SK-N-SH treated with all-trans-retinoic acid at 6 μM for 48 hours (cell line): ENCODE measurements at regions not wholly inside any gene's neighbourhood (a gene's known extent, or its start where the extent isn't known, plus 50 kb on each side); places are given as distances from the start of the nearest gene placed in this dataset.
A peak's percentile ranks its signal among the peaks of the same experiment; 100 is the strongest.

Source experiments
- ATAC-seq: fragments of 200-7000 bp; cut with Tn5 transposase; 3 replicates; pipeline ENCODE4 v1.9.1; 2020; ENCODE audit warnings: mild to moderate bottlenecking, moderate library complexity
- ARNTL ChIP-seq: fragments of 450-650 bp; formaldehyde crosslinking; IDR thresholded peaks from 2 replicates; pipeline ENCODE4 v1.5.0; 2020; ENCODE audit warnings: low read depth, mild to moderate bottlenecking, moderate library complexity, borderline replicate concordance
- BACH2 ChIP-seq: fragments of 250-450 bp; sonication (Bioruptor Pico); IDR thresholded peaks from 2 replicates; pipeline ENCODE4 v1.9.0; 2021; ENCODE audit warnings: mild to moderate bottlenecking, borderline replicate concordance
- CREB5 ChIP-seq: fragments of 250-450 bp; sonication (Bioruptor Pico); IDR thresholded peaks from 2 replicates; pipeline ENCODE4 v1.5.1; 2020; ENCODE audit warnings: low read depth, mild to moderate bottlenecking, moderate library complexity
- CSDC2 ChIP-seq: fragments of 250-450 bp; sonication (Bioruptor Pico); IDR thresholded peaks from 2 replicates; pipeline ENCODE4 v1.5.0; 2020; ENCODE audit warnings: mild to moderate bottlenecking, moderate library complexity
- CSRNP3 ChIP-seq: fragments of 250-450 bp; sonication (Bioruptor Pico); IDR thresholded peaks from 2 replicates; pipeline ENCODE4 v1.5.1; 2021; ENCODE audit warnings: mild to moderate bottlenecking, moderate library complexity
- ESRRG ChIP-seq: fragments of 250-450 bp; sonication (Bioruptor Pico); IDR thresholded peaks from 2 replicates; pipeline ENCODE4 v1.6.1; 2021; ENCODE audit warnings: mild to moderate bottlenecking
- GLIS3 ChIP-seq: fragments of 250-450 bp; sonication (Bioruptor Pico); IDR thresholded peaks from 2 replicates; pipeline ENCODE4 v1.5.0; 2020; ENCODE audit warnings: mild to moderate bottlenecking, moderate library complexity
- OSR1 ChIP-seq: fragments of 250-450 bp; sonication (Bioruptor Pico); IDR thresholded peaks from 2 replicates; pipeline ENCODE4 v1.8.0; 2022; ENCODE audit warnings: moderate library complexity, mild to moderate bottlenecking, inconsistent platforms
- PATZ1 ChIP-seq: fragments of 250-450 bp; sonication (Bioruptor Pico); IDR thresholded peaks from 2 replicates; pipeline ENCODE4 v1.8.0; 2020; ENCODE audit warnings: mild to moderate bottlenecking, moderate library complexity, borderline replicate concordance
- PPARA ChIP-seq: fragments of 250-450 bp; sonication (Bioruptor Pico); IDR thresholded peaks from 2 replicates; pipeline ENCODE4 v1.5.0; 2020; ENCODE audit warnings: mild to moderate bottlenecking, borderline replicate concordance
- RARB ChIP-seq: fragments of 250-450 bp; sonication (Bioruptor Pico); IDR thresholded peaks from 2 replicates; pipeline ENCODE4 v1.8.0; 2021; ENCODE audit warnings: mild to moderate bottlenecking, moderate library complexity
- SNAI2 ChIP-seq: fragments of 250-450 bp; sonication (Bioruptor Pico); IDR thresholded peaks from 2 replicates; pipeline ENCODE4 v1.5.0; 2020; ENCODE audit warnings: mild to moderate bottlenecking, moderate library complexity
- TCF4 ChIP-seq: fragments of 250-450 bp; sonication (Bioruptor Pico); IDR thresholded peaks from 2 replicates; pipeline ENCODE4 v1.8.0; 2021; ENCODE audit warnings: mild to moderate bottlenecking, moderate library complexity, borderline replicate concordance
- TOX ChIP-seq: fragments of 250-450 bp; sonication (Bioruptor Pico); IDR thresholded peaks from 2 replicates; pipeline ENCODE4 v1.8.0; 2021; ENCODE audit warnings: mild to moderate bottlenecking, moderate library complexity, borderline replicate concordance
- TSHZ2 ChIP-seq: fragments of 250-450 bp; sonication (Bioruptor Pico); IDR thresholded peaks from 2 replicates; pipeline ENCODE4 v1.5.0; 2020; ENCODE audit warnings: mild to moderate bottlenecking, moderate library complexity
- ZC3H10 ChIP-seq: fragments of 250-450 bp; sonication (Bioruptor Pico); IDR thresholded peaks from 2 replicates; pipeline ENCODE4 v1.5.1; 2021; ENCODE audit warnings: mild to moderate bottlenecking, moderate library complexity
- ZFP3 ChIP-seq: fragments of 250-450 bp; sonication (Bioruptor Pico); IDR thresholded peaks from 2 replicates; pipeline ENCODE4 v1.5.0; 2020; ENCODE audit warnings: mild to moderate bottlenecking, moderate library complexity
- ZFP30 ChIP-seq: fragments of 450-650 bp; formaldehyde crosslinking; IDR thresholded peaks from 2 replicates; pipeline ENCODE4 v1.5.0; 2022; ENCODE audit warnings: mild to moderate bottlenecking, moderate library complexity
- ZNF565 ChIP-seq: fragments of 450-650 bp; formaldehyde crosslinking; conservative IDR thresholded peaks from 2 replicates; pipeline ENCODE4 v1.5.0; 2020; ENCODE audit warnings: low read depth, mild to moderate bottlenecking, moderate library complexity
- ZNF70 ChIP-seq: fragments of 450-650 bp; formaldehyde crosslinking; IDR thresholded peaks from 2 replicates; pipeline ENCODE4 v1.5.0; 2020; ENCODE audit warnings: mild to moderate bottlenecking, moderate library complexity

GRCh38 chr9:7387840-7388239 lies 411.7 kb downstream of the DMAC1 start (continued):
- no peak for TF ChIP-seq GLIS3 (CRISPR knock-in tag)
- no peak for TF ChIP-seq OSR1 (CRISPR knock-in tag)
- TF ChIP-seq ZFP3 (CRISPR knock-in tag) = no peak
- no peak for TF ChIP-seq ARNTL
- no peak for TF ChIP-seq ZNF70 (CRISPR knock-in tag)
- no peak for TF ChIP-seq ZC3H10 (CRISPR knock-in tag)
- TF ChIP-seq, all 23 proteins: peak for 0

- TF ChIP-seq CREB5 = no peak
- no peak for TF ChIP-seq PPARA (CRISPR knock-in tag)
- ATAC-seq = no peak
Observed at GRCh38 chr9:7382304-7382703, 417.3 kb downstream of the DMAC1 start.

GRCh38 chr9:7377489-7377888 lies 422.1 kb downstream of the DMAC1 start:
- TF ChIP-seq SNAI2 (CRISPR knock-in tag) (no peak), TOX (peak; percentile 55; the same call in 1 of the 2 replicates)
- peak; percentile 58 for ATAC-seq

GRCh38 chr9:7376833-7377232 lies 422.7 kb downstream of the DMAC1 start:
- peak; percentile 72 for ATAC-seq
- TF ChIP-seq ESRRG (CRISPR knock-in tag) = no peak
- TF ChIP-seq TOX = no peak
- TF ChIP-seq ZNF70 (CRISPR knock-in tag) = no peak
- TF ChIP-seq ZNF565 (CRISPR knock-in tag) = no peak
- TF ChIP-seq BACH2 (CRISPR knock-in tag) = no peak
- no peak for TF ChIP-seq ZFP3 (CRISPR knock-in tag)
- TF ChIP-seq PATZ1 (CRISPR knock-in tag) = no peak
- no peak for TF ChIP-seq ZFP30 (CRISPR knock-in tag)

GRCh38 chr9:7376213-7376612 lies 423.4 kb downstream of the DMAC1 start:
- TF ChIP-seq ESRRG (CRISPR knock-in tag) (no peak), TCF4 (CRISPR knock-in tag) (no peak), TSHZ2 (CRISPR knock-in tag) (no peak), ZNF70 (CRISPR knock-in tag) (no peak), RARB (CRISPR knock-in tag) (no peak), CSDC2 (CRISPR knock-in tag) (no peak), ARNTL (no peak), BACH2 (CRISPR knock-in tag) (no peak), CREB5 (no peak), GLIS3 (CRISPR knock-in tag) (no peak), OSR1 (CRISPR knock-in tag) (no peak), ZFP30 (CRISPR knock-in tag) (no peak), CSRNP3 (CRISPR knock-in tag) (no peak), ZNF565 (CRISPR knock-in tag) (no peak), SNAI2 (CRISPR knock-in tag) (no peak)
- ATAC-seq = no peak
